ENCODE measurements at regions not wholly inside any gene's neighbourhood (a gene's known extent, or its start where the extent isn't known, plus 50 kb on each side); places are given as distances from the start of the nearest gene placed in this dataset.

GRCh38 chr9:99743455-99743854 lies 78.2 kb upstream of the NR4A3 start:
- TF ChIP-seq POLR2A (IDR thresholded peaks at IDR 0.05; ENCODE audit: low read depth, low read length) (no peak), POLR2AphosphoS5 (IDR thresholded peaks at IDR 0.05; ENCODE audit: low read depth, low read length) (no peak)

Measured in GM12891 (cell line).